Stomach (tissue), 4 donors: ENCODE measurements at regions not wholly inside any gene's neighbourhood (a gene's known extent, or its start where the extent isn't known, plus 50 kb on each side); places are given as distances from the start of the nearest gene placed in this dataset.

Experiments
- CTCF ChIP-seq, 7 experiments: fragments of 450-650 bp in 4 of 7; fragments of 200-600 bp in 3 of 7; sonication (generic) in 3 of 7; IDR thresholded peaks; one replicate each; pipeline ENCODE4 v1.5.1; 2016 to 2019; ENCODE audit warnings: antibody characterized with exemption in 7 of 7, control low read depth in 2 of 7, mild to moderate bottlenecking in 1 of 7
- POLR2A ChIP-seq, 4 donors: fragments of 450-650 bp; IDR thresholded peaks; one replicate each; pipeline ENCODE4 v1.6.1; 2016; ENCODE audit warnings: antibody characterized with exemption in 4 of 4, control low read depth in 2 of 4, mild to moderate bottlenecking in 1 of 4, moderate library complexity in 1 of 4
- POLR2AphosphoS5 ChIP-seq, 3 donors: sonication (generic); formaldehyde crosslinking; IDR thresholded peaks; one replicate each; pipeline ENCODE4 v1.6.1; 2016; ENCODE audit warnings: antibody characterized with exemption in 3 of 3

- TF ChIP-seq POLR2A (IDR thresholded peaks at IDR 0.05) (no peak), CTCF (IDR thresholded peaks at IDR 0.05) (no peak), POLR2AphosphoS5 (IDR thresholded peaks at IDR 0.05) (no peak)
Measured at GRCh38 chr7:66415659-66416265, 210.6 kb downstream of the TPST1 start.
